Endothelial cell of umbilical vein (primary cell): ENCODE measurements at regions not wholly inside any gene's neighbourhood (a gene's known extent, or its start where the extent isn't known, plus 50 kb on each side); places are given as distances from the start of the nearest gene placed in this dataset.

Source experiments
- BruUV-seq: library from RNA; stranded (reverse); fragments of 400-500 nt; replicated peaks from 2 replicates; lab custom pipeline; 2021; lab: Mats Ljungman, UMichigan
- CTCF ChIA-PET: fragments of 300-600, 350-600 bp; sonication (Branson Sonifier 250); formaldehyde crosslinking; loops from one replicate; lab custom pipeline; 2021; ENCODE audit warnings: antibody characterized with exemption, inconsistent platforms; lab: Charles Lee
- POLR2A ChIA-PET: fragments of 300-600, 350-600 bp; sonication (Branson Sonifier 250); formaldehyde crosslinking; loops from one replicate; lab custom pipeline; 2021; ENCODE audit warnings: antibody characterized with exemption, inconsistent platforms; lab: Charles Lee
- DNase-seq: peaks from one replicate; pipeline ENCODE4 v3.0.0-alpha.2; 2011; ENCODE audit warnings: low read depth, low spot score
- FAIRE-seq: peaks from 2 replicates; lab custom pipeline; 2011; peaks lifted over from hg19 to GRCh38; lab: Jason Lieb, UNC
- H2AFZ ChIP-seq: 2 replicates; pipeline ENCODE4 v1.6.0; 2012; ENCODE audit warnings: low read depth, low read length, control low read depth, inconsistent platforms
- H3K27ac ChIP-seq: 2 replicates; pipeline ENCODE4 v1.5.1; 2011; ENCODE audit warnings: low read depth, mild to moderate bottlenecking, control low read depth, low read length, moderate library complexity; ENCODE audit not compliant: insufficient read depth
- H3K27me3 ChIP-seq, 2 experiments: 2 replicates each; pipeline versions ENCODE4 v1.6.0 to v1.6.1; 2011; ENCODE audit warnings: low read length in 2 of 2, mixed read lengths in 1 of 2; ENCODE audit not compliant: control insufficient read depth in 2 of 2, insufficient read depth in 2 of 2
- H3K36me3 ChIP-seq, 2 experiments: 2 replicates in 1 of 2; 3 replicates in 1 of 2; pipeline ENCODE4 v1.5.1; 2011; ENCODE audit warnings: low read length in 2 of 2, mild to moderate bottlenecking in 1 of 2, moderate library complexity in 1 of 2; ENCODE audit not compliant: control insufficient read depth in 2 of 2, insufficient read depth in 2 of 2; ENCODE audit errors: extremely low read depth in 1 of 2
- H3K4me1 ChIP-seq: 3 replicates; pipeline ENCODE4 v1.5.1; 2011; ENCODE audit warnings: mild to moderate bottlenecking, low read length; ENCODE audit not compliant: control insufficient read depth, insufficient read depth; ENCODE audit errors: extremely low read depth
- H3K4me2 ChIP-seq: 2 replicates; pipeline ENCODE4 v1.6.1; 2011; ENCODE audit warnings: low read length, control low read depth, mixed read lengths; ENCODE audit not compliant: insufficient read depth
- H3K4me3 ChIP-seq, 3 experiments: fragments of 200-600 bp in 1 of 3; sonication (generic), shearing (Covaris generic) in 1 of 3; replicated peaks in 1 of 3; 2 replicates each; pipeline ENCODE4 v1.5.1; 2011 to 2016; ENCODE audit warnings: control low read depth in 3 of 3, low read length in 3 of 3, mild to moderate bottlenecking in 2 of 3, inconsistent platforms in 1 of 3, low read depth in 1 of 3, moderate library complexity in 1 of 3; ENCODE audit not compliant: insufficient read depth in 1 of 3
- H3K79me2 ChIP-seq: 2 replicates; pipeline ENCODE4 v1.6.0; 2012; ENCODE audit warnings: low read length, inconsistent platforms; ENCODE audit not compliant: control insufficient read depth, insufficient read depth
- H3K9ac ChIP-seq: replicated peaks from 2 replicates; pipeline ENCODE3; 2011; ENCODE audit warnings: low read length, control low read depth; ENCODE audit not compliant: insufficient read depth; ENCODE audit errors: extremely low read depth
- H3K9me1 ChIP-seq: replicated peaks from 3 replicates; pipeline ENCODE4 v1.6.0; 2011; ENCODE audit warnings: mild to moderate bottlenecking, low read length; ENCODE audit not compliant: control insufficient read depth, insufficient read depth; ENCODE audit errors: extremely low read depth
- H3K9me3 ChIP-seq: replicated peaks from 2 replicates; pipeline ENCODE4 v1.5.1; 2012; ENCODE audit warnings: low read length, inconsistent platforms; ENCODE audit not compliant: control insufficient read depth, insufficient read depth
- H4K20me1 ChIP-seq: replicated peaks from 2 replicates; pipeline ENCODE3; 2011; ENCODE audit warnings: mild to moderate bottlenecking, low read length; ENCODE audit not compliant: control insufficient read depth, insufficient read depth; ENCODE audit errors: extremely low read depth
- CTCF ChIP-seq, 2 donors: IDR thresholded peaks; 1 replicate in 1 of 2; 2 replicates in 1 of 2; pipeline ENCODE4 v1.5.1; 2011; ENCODE audit warnings: low read length in 2 of 2, mild to moderate bottlenecking in 2 of 2, moderate library complexity in 2 of 2, control low read depth in 1 of 2, inconsistent platforms in 1 of 2, low read depth in 1 of 2; ENCODE audit not compliant: insufficient read depth in 1 of 2; ENCODE audit errors: extremely low read depth in 1 of 2
- EZH2 ChIP-seq: IDR thresholded peaks from 2 replicates; pipeline ENCODE4 v1.6.1; 2012; ENCODE audit warnings: borderline replicate concordance, low read depth, mild to moderate bottlenecking, moderate library complexity, low read length, inconsistent platforms; ENCODE audit not compliant: severe bottlenecking
- FOS ChIP-seq: IDR thresholded peaks from 2 replicates; pipeline ENCODE4 v1.6.1; 2011; ENCODE audit warnings: mild to moderate bottlenecking, low read length, moderate library complexity, borderline replicate concordance; ENCODE audit not compliant: insufficient read depth
- GATA2 ChIP-seq: IDR thresholded peaks from 2 replicates; pipeline ENCODE4 v1.7.0; 2011; ENCODE audit warnings: low read depth, mild to moderate bottlenecking, moderate library complexity, mixed read lengths, low read length; ENCODE audit not compliant: insufficient read length, insufficient read depth
- JUN ChIP-seq: IDR thresholded peaks from 2 replicates; pipeline ENCODE4 v1.6.1; 2011; ENCODE audit warnings: borderline replicate concordance, low read depth; ENCODE audit not compliant: insufficient read length, insufficient read depth
- MYC ChIP-seq: IDR thresholded peaks from one replicate; pipeline ENCODE4 v1.6.1; 2011; ENCODE audit warnings: mild to moderate bottlenecking, low read depth, low read length
- POLR2A ChIP-seq: IDR thresholded peaks from 2 replicates; pipeline ENCODE4 v1.6.1; 2012; ENCODE audit warnings: low read depth, mild to moderate bottlenecking, control low read depth, low read length
- POLR2AphosphoS5 ChIP-seq: IDR thresholded peaks from 2 replicates; pipeline ENCODE4 v1.6.1; 2012; ENCODE audit warnings: low read depth, mild to moderate bottlenecking, control low read depth, low read length, moderate library complexity; ENCODE audit not compliant: insufficient read depth
- dilution Hi-C: fragments of 300-500 bp; cut with MboI; formaldehyde crosslinking; loops from one replicate; pipeline ENCODE4 v1.15.0; 2019; ENCODE audit warnings: low sequenced_read_pairs; ENCODE audit not compliant: extremely low pct_ligation_motif_present
- intact Hi-C: fragments of 100-400 bp; cut with micrococcal nuclease; formaldehyde crosslinking; loops from one replicate; pipeline ENCODE4 v1.10.0; 2022
- TF ChIP-seq, protein P1 (sequence below): IDR thresholded peaks from 2 replicates; pipeline ENCODE4 v1.6.1; 2011; ENCODE audit not compliant: insufficient read depth, insufficient read length

DNA sequence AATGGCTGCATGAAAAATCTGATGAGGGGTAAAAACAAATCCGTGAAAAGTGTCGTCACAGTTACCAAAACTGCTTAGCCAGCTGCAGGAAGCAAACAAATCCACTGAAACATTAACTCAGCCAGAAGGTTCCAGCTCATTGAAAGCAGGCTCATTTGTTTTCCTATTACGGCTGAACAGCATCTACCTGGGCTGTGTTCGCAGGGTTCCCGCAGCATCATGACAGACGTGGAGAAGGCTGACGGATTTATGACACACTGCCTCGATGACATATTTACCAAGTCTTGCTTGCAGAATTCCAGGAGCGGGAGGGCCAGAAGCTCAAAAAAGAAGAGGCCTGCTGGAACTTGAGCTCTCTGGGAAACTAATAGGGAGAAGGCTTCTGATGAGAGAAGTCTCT lies 781.1 kb downstream of the RAB28 start:
- Histone ChIP-seq H3K4me3 (no peak overlapping the region), H3K4me1 (no peaks in the 10 kb centered on the region), H3K9me3 (no peaks in the 10 kb centered on the region), H3K27ac (no peak overlapping the region), H4K20me1 (no peaks in the 10 kb centered on the region), H3K9ac (no peak overlapping the region), H3K36me3 (no peaks in the 10 kb centered on the region), H3K9me1 (no peaks in the 10 kb centered on the region), H2AFZ (no peak overlapping the region), H3K4me2 (no peak overlapping the region), H3K79me2 (no peaks in the 10 kb centered on the region), H3K27me3 (no peaks in the 10 kb centered on the region)
- TF ChIP-seq MYC, result no peak
- no peak for TF ChIP-seq POLR2AphosphoS5
- TF ChIP-seq, protein P1, sequence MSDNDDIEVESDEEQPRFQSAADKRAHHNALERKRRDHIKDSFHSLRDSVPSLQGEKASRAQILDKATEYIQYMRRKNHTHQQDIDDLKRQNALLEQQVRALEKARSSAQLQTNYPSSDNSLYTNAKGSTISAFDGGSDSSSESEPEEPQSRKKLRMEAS, result no peak
- TF ChIP-seq GATA2, result no peak
- no peak for TF ChIP-seq CTCF (IDR thresholded peaks at IDR 0.05; ENCODE audit: extremely low read depth in 1 of 2, insufficient read depth in 1 of 2, low read depth in 1 of 2, low read length in 2 of 2)
- TF ChIP-seq EZH2, result no peak
- TF ChIP-seq JUN, result no peak
- ChIA-PET POLR2A (no interaction called here), CTCF (no interaction called here)
- dilution Hi-C loops (no loop called here), intact Hi-C loops (no loop called here)
- DNase-seq (no peak), FAIRE-seq (no peak)
- BruUV-seq, result no TSS peak

DNA sequence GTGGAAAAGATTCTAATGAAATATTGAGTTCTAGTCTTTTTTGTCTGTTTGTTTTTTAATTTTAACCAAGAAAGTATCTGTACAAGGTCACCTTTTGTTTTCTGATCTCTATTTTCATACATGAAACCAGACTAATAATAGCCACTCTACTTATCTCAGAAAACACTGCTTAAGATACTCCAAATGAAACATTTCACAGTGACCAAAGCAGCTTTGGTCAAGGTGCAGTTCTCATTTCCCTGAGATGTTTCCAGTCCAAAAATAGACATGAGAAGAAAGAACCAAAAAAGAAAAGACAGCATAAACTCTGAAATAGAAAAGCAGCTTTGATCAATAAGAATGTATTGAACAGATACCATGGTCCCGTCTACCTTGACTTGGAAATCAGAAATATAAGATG lies 782.8 kb downstream of the RAB28 start:
- no peak overlapping the region for H3K27ac ChIP-seq
- no peaks in the 10 kb centered on the region for H4K20me1 ChIP-seq
- no peaks in the 10 kb centered on the region for H3K79me2 ChIP-seq
- DNase-seq (no peak), FAIRE-seq (no peak)
- intact Hi-C loops (no loop called here), dilution Hi-C loops (no loop called here)
- H3K36me3 ChIP-seq, result no peaks in the 10 kb centered on the region
- no peaks in the 10 kb centered on the region for H3K9me1 ChIP-seq
- no peak overlapping the region for H3K4me3 ChIP-seq
- H3K9ac ChIP-seq, result no peak overlapping the region
- H3K4me1 ChIP-seq, result no peaks in the 10 kb centered on the region
- BruUV-seq, result no TSS peak
- no peak overlapping the region for H3K4me2 ChIP-seq
- POLR2A ChIA-PET, result no interaction called here
- no peaks in the 10 kb centered on the region for H3K27me3 ChIP-seq
- no peaks in the 10 kb centered on the region for H3K9me3 ChIP-seq
- TF ChIP-seq MYC (no peak), EZH2 (no peak), POLR2A (no peak), CTCF (IDR thresholded peaks at IDR 0.05; ENCODE audit: extremely low read depth in 1 of 2, insufficient read depth in 1 of 2, low read depth in 1 of 2, low read length in 2 of 2) (no peak), FOS (no peak), JUN (no peak), GATA2 (no peak), POLR2AphosphoS5 (no peak)
- TF ChIP-seq, protein P1, result no peak
- H2AFZ ChIP-seq, result no peak overlapping the region
- CTCF ChIA-PET, result no interaction called here
